Testis (tissue), 2 donors: ENCODE measurements at regions not wholly inside any gene's neighbourhood (a gene's known extent, or its start where the extent isn't known, plus 50 kb on each side); places are given as distances from the start of the nearest gene placed in this dataset.

Source experiments
- CTCF ChIP-seq, 3 experiments: fragments of 450-650 bp in 2 of 3; fragments of 200-600 bp in 1 of 3; sonication (generic) in 1 of 3; IDR thresholded peaks; one replicate each; pipeline ENCODE4 v1.5.1; 2016 to 2019; ENCODE audit warnings: antibody characterized with exemption in 3 of 3, mild to moderate bottlenecking in 2 of 3, moderate library complexity in 1 of 3
- POLR2A ChIP-seq: fragments of 450-650 bp; IDR thresholded peaks from one replicate; pipeline ENCODE4 v1.6.1; 2017; ENCODE audit warnings: antibody characterized with exemption, mild to moderate bottlenecking, moderate library complexity

GRCh38 chr4:4752025-4752424 is 107.4 kb upstream of the MSX1 start:
- TF ChIP-seq CTCF (IDR thresholded peaks at IDR 0.05) = no peak
- no peak for TF ChIP-seq POLR2A
